Caco-2 (cell line): ENCODE measurements at regions not wholly inside any gene's neighbourhood (a gene's known extent, or its start where the extent isn't known, plus 50 kb on each side); places are given as distances from the start of the nearest gene placed in this dataset.

Experiments used
- BruUV-seq: library from RNA; stranded (reverse); fragments of 400-500 nt; replicated peaks from 2 replicates; lab custom pipeline; 2021; lab: Mats Ljungman, UMichigan
- CTCF ChIA-PET: fragments of 300-600 bp; sonication (Branson Sonifier 250); formaldehyde crosslinking; loops from one replicate; lab custom pipeline; 2022; ENCODE audit warnings: antibody characterized with exemption; lab: Charles Lee
- POLR2A ChIA-PET: fragments of 300-600 bp; sonication (Branson Sonifier 250); formaldehyde crosslinking; loops from one replicate; lab custom pipeline; 2022; ENCODE audit warnings: antibody characterized with exemption; lab: Charles Lee
- DNase-seq, 2 experiments: peaks; one replicate each; pipeline versions ENCODE4 v3.0.0 to v3.0.0-alpha.2; 2020 to 2022
- H3K27me3 ChIP-seq: replicated peaks from 2 replicates; pipeline ENCODE4 v1.6.0; 2011; ENCODE audit warnings: low read length; ENCODE audit not compliant: control insufficient read depth, insufficient read depth
- H3K36me3 ChIP-seq: 2 replicates; pipeline ENCODE4 v1.5.1; 2011; ENCODE audit warnings: low read length; ENCODE audit not compliant: control insufficient read depth, insufficient read depth
- H3K4me1 ChIP-seq: fragments of 250-450 bp; sonication (Bioruptor Pico); 2 replicates; pipeline ENCODE4 v1.5.1; 2020; ENCODE audit warnings: mild to moderate bottlenecking
- H3K4me3 ChIP-seq: 2 replicates; pipeline ENCODE4 v1.5.1; 2011; ENCODE audit warnings: low read depth, mild to moderate bottlenecking, control low read depth, low read length
- H3K9me3 ChIP-seq: fragments of 250-450 bp; sonication (Bioruptor Pico); 2 replicates; pipeline ENCODE4 v1.5.1; 2020; ENCODE audit warnings: mild to moderate bottlenecking, moderate library complexity
- H3K27ac Mint-ChIP-seq: one replicate; pipeline ENCODE4 v1.8.0; 2022; ENCODE audit warnings: mixed read lengths; ENCODE audit not compliant: unreplicated experiment
- H3K27me3 Mint-ChIP-seq: one replicate; pipeline ENCODE4 v1.8.0; 2022; ENCODE audit warnings: mixed read lengths; ENCODE audit not compliant: insufficient read depth, unreplicated experiment
- H3K36me3 Mint-ChIP-seq: one replicate; pipeline ENCODE4 v1.8.0; 2022; ENCODE audit warnings: mild to moderate bottlenecking, mixed read lengths; ENCODE audit not compliant: insufficient read depth, unreplicated experiment
- H3K4me1 Mint-ChIP-seq: one replicate; pipeline ENCODE4 v1.8.0; 2022; ENCODE audit warnings: low read depth, mixed read lengths; ENCODE audit not compliant: unreplicated experiment
- H3K4me3 Mint-ChIP-seq: one replicate; pipeline ENCODE4 v1.8.0; 2022; ENCODE audit warnings: mild to moderate bottlenecking, moderate library complexity, mixed read lengths; ENCODE audit not compliant: unreplicated experiment
- H3K9me3 Mint-ChIP-seq: one replicate; pipeline ENCODE4 v1.8.0; 2022; ENCODE audit warnings: mixed read lengths; ENCODE audit not compliant: unreplicated experiment
- intact Hi-C: fragments of 100-400 bp; cut with micrococcal nuclease; formaldehyde crosslinking; loops from one replicate; pipeline ENCODE4 v1.10.0; 2022; ENCODE audit not compliant: unreplicated experiment
- TF ChIP-seq, protein P1 (sequence below), 2 experiments: fragments of 200-600 bp in 1 of 2; IDR thresholded peaks; 1 replicate in 1 of 2; 2 replicates in 1 of 2; pipeline versions ENCODE4 v1.5.1 to v1.8.0; 2011 to 2022; ENCODE audit warnings: antibody characterized with exemption in 1 of 2, control low read depth in 1 of 2, inconsistent platforms in 1 of 2, low read depth in 1 of 2, low read length in 1 of 2, mild to moderate bottlenecking in 1 of 2, moderate library complexity in 1 of 2; ENCODE audit not compliant: insufficient read depth in 1 of 2, severe bottlenecking in 1 of 2, unreplicated experiment in 1 of 2

- no peak overlapping the region for H3K4me3 ChIP-seq
- intact Hi-C loops: no loop called here
Measured at GRCh38 chr7:68691261-68692216, 906.7 kb upstream of the AUTS2 start.

DNA sequence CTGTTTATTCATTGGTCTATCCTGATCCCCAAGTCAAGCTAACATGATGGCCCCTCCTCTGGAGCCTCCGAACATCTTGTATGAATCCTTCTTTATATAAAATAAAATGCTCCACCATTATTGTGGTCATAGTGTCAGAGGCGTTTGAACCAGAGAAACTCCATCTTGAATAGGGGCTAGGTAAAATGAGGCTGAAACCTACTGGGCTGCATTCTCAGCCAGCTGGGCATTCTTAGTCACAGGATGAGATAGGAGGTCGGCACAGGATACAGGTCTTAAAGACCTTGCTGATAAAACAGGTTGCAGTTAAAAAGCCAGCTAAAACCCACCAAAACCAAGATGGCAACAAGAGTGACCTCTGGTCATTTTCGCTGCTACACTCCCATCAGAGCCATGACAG, 905.8 kb upstream of the AUTS2 start:
- DNase-seq: no peak
- H3K4me3 Mint-ChIP-seq: no peak overlapping the region
- ChIA-PET POLR2A (no interaction called here), CTCF (no interaction called here)
- Histone ChIP-seq H3K36me3 (no peaks in the 10 kb centered on the region), H3K27me3 (no peaks in the 10 kb centered on the region), H3K9me3 (peaks cover 6% of the 10 kb centered on the region), H3K4me1 (no peaks in the 10 kb centered on the region), H3K4me3 (no peak overlapping the region)
- TF ChIP-seq, protein P1, sequence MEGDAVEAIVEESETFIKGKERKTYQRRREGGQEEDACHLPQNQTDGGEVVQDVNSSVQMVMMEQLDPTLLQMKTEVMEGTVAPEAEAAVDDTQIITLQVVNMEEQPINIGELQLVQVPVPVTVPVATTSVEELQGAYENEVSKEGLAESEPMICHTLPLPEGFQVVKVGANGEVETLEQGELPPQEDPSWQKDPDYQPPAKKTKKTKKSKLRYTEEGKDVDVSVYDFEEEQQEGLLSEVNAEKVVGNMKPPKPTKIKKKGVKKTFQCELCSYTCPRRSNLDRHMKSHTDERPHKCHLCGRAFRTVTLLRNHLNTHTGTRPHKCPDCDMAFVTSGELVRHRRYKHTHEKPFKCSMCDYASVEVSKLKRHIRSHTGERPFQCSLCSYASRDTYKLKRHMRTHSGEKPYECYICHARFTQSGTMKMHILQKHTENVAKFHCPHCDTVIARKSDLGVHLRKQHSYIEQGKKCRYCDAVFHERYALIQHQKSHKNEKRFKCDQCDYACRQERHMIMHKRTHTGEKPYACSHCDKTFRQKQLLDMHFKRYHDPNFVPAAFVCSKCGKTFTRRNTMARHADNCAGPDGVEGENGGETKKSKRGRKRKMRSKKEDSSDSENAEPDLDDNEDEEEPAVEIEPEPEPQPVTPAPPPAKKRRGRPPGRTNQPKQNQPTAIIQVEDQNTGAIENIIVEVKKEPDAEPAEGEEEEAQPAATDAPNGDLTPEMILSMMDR (IDR thresholded peaks at IDR 0.05; ENCODE audit: insufficient read depth in 1 of 2, low read depth in 1 of 2, low read length in 1 of 2, severe bottlenecking in 1 of 2, unreplicated experiment in 1 of 2): no peak
- intact Hi-C loops: no loop called here
- H3K27ac Mint-ChIP-seq: no peak overlapping the region
- peaks cover 29% of the 10 kb centered on the region for H3K9me3 Mint-ChIP-seq
- H3K36me3 Mint-ChIP-seq: no peaks in the 10 kb centered on the region
- H3K27me3 Mint-ChIP-seq: no peaks in the 10 kb centered on the region
- H3K4me1 Mint-ChIP-seq: no peaks in the 10 kb centered on the region
- BruUV-seq: no TSS peak

More at GRCh38 chr7:68691261-68692216, 906.7 kb upstream of the AUTS2 start:
- Mint-ChIP-seq H3K4me3 (no peak overlapping the region), H3K27ac (no peak overlapping the region), H3K36me3 (no peaks in the 10 kb centered on the region), H3K27me3 (no peaks in the 10 kb centered on the region), H3K9me3 (peaks cover 22% of the 10 kb centered on the region), H3K4me1 (no peaks in the 10 kb centered on the region)
- CTCF ChIA-PET: no interaction called here
- no TSS peak for BruUV-seq
- H3K9me3 ChIP-seq: peaks cover 6% of the 10 kb centered on the region
- H3K27me3 ChIP-seq: no peaks in the 10 kb centered on the region
- no peak for DNase-seq
- H3K36me3 ChIP-seq: no peaks in the 10 kb centered on the region
- POLR2A ChIA-PET: no interaction called here
- TF ChIP-seq, protein P1 (IDR thresholded peaks at IDR 0.05; ENCODE audit: insufficient read depth in 1 of 2, low read depth in 1 of 2, low read length in 1 of 2, severe bottlenecking in 1 of 2, unreplicated experiment in 1 of 2): no peak
- no peaks in the 10 kb centered on the region for H3K4me1 ChIP-seq

DNA sequence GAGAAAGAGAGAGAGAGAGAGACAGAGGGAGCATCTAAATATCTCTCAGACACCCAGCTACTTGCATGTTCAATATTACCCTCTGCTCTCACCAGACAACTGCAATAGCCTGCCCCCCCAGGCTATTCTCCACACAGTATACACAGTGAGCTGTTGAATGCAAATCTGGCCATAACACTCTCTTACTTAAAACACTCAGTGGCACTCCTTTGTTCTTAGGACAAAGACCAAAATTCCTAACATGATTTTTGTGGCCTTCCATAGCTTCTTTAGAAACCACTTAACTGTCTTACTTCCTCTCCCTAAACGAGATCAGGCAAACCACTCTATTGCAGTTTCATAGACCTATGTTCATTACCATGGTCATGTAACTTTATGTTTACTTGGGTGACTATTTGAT, 903.6 kb upstream of the AUTS2 start:
- POLR2A ChIA-PET: no interaction called here
- no TSS peak for BruUV-seq
- H3K27ac Mint-ChIP-seq: no peak overlapping the region
- peaks cover 29% of the 10 kb centered on the region for H3K9me3 Mint-ChIP-seq
- no peaks in the 10 kb centered on the region for H3K4me1 Mint-ChIP-seq
- no peaks in the 10 kb centered on the region for H3K27me3 Mint-ChIP-seq
- Histone ChIP-seq H3K9me3 (peaks cover 6% of the 10 kb centered on the region), H3K4me3 (no peak overlapping the region), H3K4me1 (no peaks in the 10 kb centered on the region), H3K27me3 (no peaks in the 10 kb centered on the region), H3K36me3 (no peaks in the 10 kb centered on the region)
- DNase-seq: no peak
- intact Hi-C loops: no loop called here
- TF ChIP-seq, protein P1 (IDR thresholded peaks at IDR 0.05; ENCODE audit: insufficient read depth in 1 of 2, low read depth in 1 of 2, low read length in 1 of 2, severe bottlenecking in 1 of 2, unreplicated experiment in 1 of 2): no peak
- no peak overlapping the region for H3K4me3 Mint-ChIP-seq
- CTCF ChIA-PET: no interaction called here
- H3K36me3 Mint-ChIP-seq: no peaks in the 10 kb centered on the region
